IPS-18a (cell line): ENCODE measurements at regions not wholly inside any gene's neighbourhood (a gene's known extent, or its start where the extent isn't known, plus 50 kb on each side); places are given as distances from the start of the nearest gene placed in this dataset.

Source experiments
- H3K27ac ChIP-seq: one replicate; pipeline ENCODE4 v1.5.1; 2013; ENCODE audit warnings: low read length
- H3K27me3 ChIP-seq: one replicate; pipeline ENCODE4 v1.6.1; 2013; ENCODE audit warnings: mild to moderate bottlenecking, low read length; ENCODE audit not compliant: control insufficient read depth, insufficient read depth
- H3K36me3 ChIP-seq: one replicate; pipeline ENCODE4 v1.6.1; 2013; ENCODE audit warnings: low read depth, low read length; ENCODE audit not compliant: control insufficient read depth
- H3K4me1 ChIP-seq: one replicate; pipeline ENCODE4 v1.6.1; 2013; ENCODE audit warnings: low read depth, low read length; ENCODE audit not compliant: control insufficient read depth
- H3K4me3 ChIP-seq: one replicate; pipeline ENCODE4 v1.5.1; 2013; ENCODE audit warnings: low read length
- H3K9ac ChIP-seq: one replicate; pipeline ENCODE4 v1.6.1; 2013; ENCODE audit warnings: mild to moderate bottlenecking, low read length, moderate library complexity
- H3K9me3 ChIP-seq: one replicate; pipeline ENCODE4 v1.6.1; 2013; ENCODE audit warnings: low read depth, low read length; ENCODE audit not compliant: control insufficient read depth

- H3K27me3 ChIP-seq, result peaks cover 8% of the 10 kb centered on the region
- no peaks in the 10 kb centered on the region for H3K9me3 ChIP-seq
- H3K4me1 ChIP-seq, result peaks cover 55% of the 10 kb centered on the region
- no peaks in the 10 kb centered on the region for H3K36me3 ChIP-seq
- H3K27ac ChIP-seq, result no peak overlapping the region
- H3K4me3 ChIP-seq, result no peak overlapping the region
- no peak overlapping the region for H3K9ac ChIP-seq
These were observed 823.1 kb downstream of the CCSER2 start for GRCh38 chr10:85151506-85151905.

- Histone ChIP-seq H3K36me3 (no peaks in the 10 kb centered on the region), H3K4me3 (no peak overlapping the region), H3K27ac (no peak overlapping the region), H3K9me3 (no peaks in the 10 kb centered on the region), H3K9ac (no peak overlapping the region), H3K27me3 (peaks cover 8% of the 10 kb centered on the region), H3K4me1 (peaks cover 50% of the 10 kb centered on the region)
These were observed 824.1 kb downstream of the CCSER2 start for GRCh38 chr10:85152496-85152895.

GRCh38 chr10:85152911-85153310 lies 824.5 kb downstream of the CCSER2 start:
- Histone ChIP-seq H3K9me3 (no peaks in the 10 kb centered on the region), H3K27me3 (peaks cover 8% of the 10 kb centered on the region)

GRCh38 chr10:85157206-85157605 lies 828.8 kb downstream of the CCSER2 start:
- H3K9me3 ChIP-seq, result no peaks in the 10 kb centered on the region
- H3K36me3 ChIP-seq, result no peaks in the 10 kb centered on the region
- no peak overlapping the region for H3K9ac ChIP-seq
- peaks cover 8% of the 10 kb centered on the region for H3K4me1 ChIP-seq
- H3K27ac ChIP-seq, result no peak overlapping the region
- no peaks in the 10 kb centered on the region for H3K27me3 ChIP-seq
- H3K4me3 ChIP-seq, result no peak overlapping the region

More at GRCh38 chr10:85152911-85153310, 824.5 kb downstream of the CCSER2 start:
- H3K27ac ChIP-seq, result no peak overlapping the region
- H3K4me1 ChIP-seq, result peaks cover 49% of the 10 kb centered on the region
- H3K4me3 ChIP-seq, result no peak overlapping the region
- H3K9ac ChIP-seq, result no peak overlapping the region
- no peaks in the 10 kb centered on the region for H3K36me3 ChIP-seq

GRCh38 chr10:85168243-85168642 lies 839.9 kb downstream of the CCSER2 start:
- Histone ChIP-seq H3K4me1 (no peaks in the 10 kb centered on the region), H3K27ac (no peak overlapping the region), H3K36me3 (no peaks in the 10 kb centered on the region), H3K9ac (no peak overlapping the region), H3K9me3 (no peaks in the 10 kb centered on the region), H3K27me3 (no peaks in the 10 kb centered on the region), H3K4me3 (no peak overlapping the region)

- no peak overlapping the region for H3K9ac ChIP-seq
- no peaks in the 10 kb centered on the region for H3K36me3 ChIP-seq
- no peak overlapping the region for H3K27ac ChIP-seq
- H3K4me3 ChIP-seq, result no peak overlapping the region
- H3K4me1 ChIP-seq, result no peaks in the 10 kb centered on the region
- no peaks in the 10 kb centered on the region for H3K9me3 ChIP-seq
- H3K27me3 ChIP-seq, result no peaks in the 10 kb centered on the region
These were observed 841.6 kb downstream of the CCSER2 start for GRCh38 chr10:85170026-85170425.

- Histone ChIP-seq H3K4me1 (no peaks in the 10 kb centered on the region), H3K4me3 (no peak overlapping the region), H3K27me3 (no peaks in the 10 kb centered on the region), H3K27ac (no peak overlapping the region), H3K9ac (no peak overlapping the region), H3K9me3 (no peaks in the 10 kb centered on the region), H3K36me3 (no peaks in the 10 kb centered on the region)
These were observed 847.2 kb downstream of the CCSER2 start for GRCh38 chr10:85175635-85176034.

- Histone ChIP-seq H3K36me3 (no peaks in the 10 kb centered on the region), H3K9me3 (no peaks in the 10 kb centered on the region), H3K9ac (no peak overlapping the region), H3K27ac (no peak overlapping the region), H3K27me3 (no peaks in the 10 kb centered on the region), H3K4me1 (peaks cover 8% of the 10 kb centered on the region), H3K4me3 (no peak overlapping the region)
These were observed 849.4 kb downstream of the CCSER2 start for GRCh38 chr10:85177767-85178166.

GRCh38 chr10:85187047-85187446 lies 858.7 kb downstream of the CCSER2 start:
- Histone ChIP-seq H3K27me3 (no peaks in the 10 kb centered on the region), H3K4me1 (peaks cover 6% of the 10 kb centered on the region), H3K9me3 (peaks cover 3% of the 10 kb centered on the region), H3K9ac (no peak overlapping the region), H3K36me3 (no peaks in the 10 kb centered on the region), H3K4me3 (no peak overlapping the region), H3K27ac (no peak overlapping the region)

GRCh38 chr10:85188770-85189484 lies 860.5 kb downstream of the CCSER2 start:
- H3K4me3 ChIP-seq, result no peak overlapping the region

GRCh38 chr10:85193796-85194195 lies 865.4 kb downstream of the CCSER2 start:
- Histone ChIP-seq H3K27me3 (no peaks in the 10 kb centered on the region), H3K4me3 (no peak overlapping the region), H3K9ac (no peak overlapping the region), H3K4me1 (no peaks in the 10 kb centered on the region), H3K36me3 (no peaks in the 10 kb centered on the region), H3K27ac (no peak overlapping the region), H3K9me3 (no peaks in the 10 kb centered on the region)

More at GRCh38 chr10:85188770-85189484, 860.5 kb downstream of the CCSER2 start:
- H3K27ac ChIP-seq, result no peak overlapping the region
- H3K36me3 ChIP-seq, result no peaks in the 10 kb centered on the region
- H3K27me3 ChIP-seq, result no peaks in the 10 kb centered on the region
- H3K9me3 ChIP-seq, result peaks cover 3% of the 10 kb centered on the region
- no peak overlapping the region for H3K9ac ChIP-seq
- no peaks in the 10 kb centered on the region for H3K4me1 ChIP-seq

GRCh38 chr10:85194706-85195105 lies 866.3 kb downstream of the CCSER2 start:
- Histone ChIP-seq H3K9me3 (no peaks in the 10 kb centered on the region), H3K36me3 (no peaks in the 10 kb centered on the region)

More at GRCh38 chr10:85194706-85195105, 866.3 kb downstream of the CCSER2 start:
- Histone ChIP-seq H3K9ac (no peak overlapping the region), H3K4me3 (no peak overlapping the region), H3K4me1 (no peaks in the 10 kb centered on the region), H3K27me3 (no peaks in the 10 kb centered on the region), H3K27ac (no peak overlapping the region)
